HepG2 (cell line): ENCODE measurements at regions not wholly inside any gene's neighbourhood (a gene's known extent, or its start where the extent isn't known, plus 50 kb on each side); places are given as distances from the start of the nearest gene placed in this dataset.

Experiments used
- CC2D1A ChIP-seq: sonication (generic); formaldehyde crosslinking; IDR thresholded peaks from 2 replicates; pipeline ENCODE4 v1.8.1; 2023; ENCODE audit warnings: mild to moderate bottlenecking, missing genetic modification reagents
- DNMT3B ChIP-seq: conservative IDR thresholded peaks from 2 replicates; pipeline ENCODE4 v1.6.1; 2016; ENCODE audit warnings: missing biosample characterization, control low read depth
- USF2 ChIP-seq, 2 experiments: sonication (generic) in 1 of 2; formaldehyde crosslinking in 1 of 2; IDR thresholded peaks; 2 replicates each; pipeline versions ENCODE4 v1.5.1 to v1.6.1; 2011 to 2020; ENCODE audit warnings: borderline replicate concordance in 1 of 2, low read depth in 1 of 2, low read length in 1 of 2, mild to moderate bottlenecking in 1 of 2, missing genetic modification reagents in 1 of 2, moderate library complexity in 1 of 2
- ZFP36 ChIP-seq: fragments of 150-350 bp; IDR thresholded peaks from 2 replicates; pipeline ENCODE4 v1.6.1; 2018; ENCODE audit warnings: borderline replicate concordance, low read length, low read depth; ENCODE audit not compliant: partially characterized antibody
- ZNF557 ChIP-seq: sonication (generic); formaldehyde crosslinking; IDR thresholded peaks from 2 replicates; pipeline ENCODE4 v1.4.0; 2020; ENCODE audit warnings: missing genetic modification reagents
- TF ChIP-seq, protein P1 (sequence below): sonication (generic); formaldehyde crosslinking; IDR thresholded peaks from 2 replicates; pipeline ENCODE4 v1.4.0; 2020; ENCODE audit warnings: mild to moderate bottlenecking, missing genetic modification reagents
- TF ChIP-seq, protein P2 (sequence below): sonication (generic); formaldehyde crosslinking; IDR thresholded peaks from 2 replicates; pipeline ENCODE4 v1.9.0; 2021; ENCODE audit warnings: missing genetic modification reagents, borderline replicate concordance
- TF ChIP-seq, protein P3 (sequence below): sonication (generic); formaldehyde crosslinking; IDR thresholded peaks from 2 replicates; pipeline ENCODE4 v1.4.0; 2020; ENCODE audit warnings: missing genetic modification reagents

GRCh38 chr15:68485721-68486360 lies 53.9 kb upstream of the ITGA11 start:
- TF ChIP-seq, protein P1, sequence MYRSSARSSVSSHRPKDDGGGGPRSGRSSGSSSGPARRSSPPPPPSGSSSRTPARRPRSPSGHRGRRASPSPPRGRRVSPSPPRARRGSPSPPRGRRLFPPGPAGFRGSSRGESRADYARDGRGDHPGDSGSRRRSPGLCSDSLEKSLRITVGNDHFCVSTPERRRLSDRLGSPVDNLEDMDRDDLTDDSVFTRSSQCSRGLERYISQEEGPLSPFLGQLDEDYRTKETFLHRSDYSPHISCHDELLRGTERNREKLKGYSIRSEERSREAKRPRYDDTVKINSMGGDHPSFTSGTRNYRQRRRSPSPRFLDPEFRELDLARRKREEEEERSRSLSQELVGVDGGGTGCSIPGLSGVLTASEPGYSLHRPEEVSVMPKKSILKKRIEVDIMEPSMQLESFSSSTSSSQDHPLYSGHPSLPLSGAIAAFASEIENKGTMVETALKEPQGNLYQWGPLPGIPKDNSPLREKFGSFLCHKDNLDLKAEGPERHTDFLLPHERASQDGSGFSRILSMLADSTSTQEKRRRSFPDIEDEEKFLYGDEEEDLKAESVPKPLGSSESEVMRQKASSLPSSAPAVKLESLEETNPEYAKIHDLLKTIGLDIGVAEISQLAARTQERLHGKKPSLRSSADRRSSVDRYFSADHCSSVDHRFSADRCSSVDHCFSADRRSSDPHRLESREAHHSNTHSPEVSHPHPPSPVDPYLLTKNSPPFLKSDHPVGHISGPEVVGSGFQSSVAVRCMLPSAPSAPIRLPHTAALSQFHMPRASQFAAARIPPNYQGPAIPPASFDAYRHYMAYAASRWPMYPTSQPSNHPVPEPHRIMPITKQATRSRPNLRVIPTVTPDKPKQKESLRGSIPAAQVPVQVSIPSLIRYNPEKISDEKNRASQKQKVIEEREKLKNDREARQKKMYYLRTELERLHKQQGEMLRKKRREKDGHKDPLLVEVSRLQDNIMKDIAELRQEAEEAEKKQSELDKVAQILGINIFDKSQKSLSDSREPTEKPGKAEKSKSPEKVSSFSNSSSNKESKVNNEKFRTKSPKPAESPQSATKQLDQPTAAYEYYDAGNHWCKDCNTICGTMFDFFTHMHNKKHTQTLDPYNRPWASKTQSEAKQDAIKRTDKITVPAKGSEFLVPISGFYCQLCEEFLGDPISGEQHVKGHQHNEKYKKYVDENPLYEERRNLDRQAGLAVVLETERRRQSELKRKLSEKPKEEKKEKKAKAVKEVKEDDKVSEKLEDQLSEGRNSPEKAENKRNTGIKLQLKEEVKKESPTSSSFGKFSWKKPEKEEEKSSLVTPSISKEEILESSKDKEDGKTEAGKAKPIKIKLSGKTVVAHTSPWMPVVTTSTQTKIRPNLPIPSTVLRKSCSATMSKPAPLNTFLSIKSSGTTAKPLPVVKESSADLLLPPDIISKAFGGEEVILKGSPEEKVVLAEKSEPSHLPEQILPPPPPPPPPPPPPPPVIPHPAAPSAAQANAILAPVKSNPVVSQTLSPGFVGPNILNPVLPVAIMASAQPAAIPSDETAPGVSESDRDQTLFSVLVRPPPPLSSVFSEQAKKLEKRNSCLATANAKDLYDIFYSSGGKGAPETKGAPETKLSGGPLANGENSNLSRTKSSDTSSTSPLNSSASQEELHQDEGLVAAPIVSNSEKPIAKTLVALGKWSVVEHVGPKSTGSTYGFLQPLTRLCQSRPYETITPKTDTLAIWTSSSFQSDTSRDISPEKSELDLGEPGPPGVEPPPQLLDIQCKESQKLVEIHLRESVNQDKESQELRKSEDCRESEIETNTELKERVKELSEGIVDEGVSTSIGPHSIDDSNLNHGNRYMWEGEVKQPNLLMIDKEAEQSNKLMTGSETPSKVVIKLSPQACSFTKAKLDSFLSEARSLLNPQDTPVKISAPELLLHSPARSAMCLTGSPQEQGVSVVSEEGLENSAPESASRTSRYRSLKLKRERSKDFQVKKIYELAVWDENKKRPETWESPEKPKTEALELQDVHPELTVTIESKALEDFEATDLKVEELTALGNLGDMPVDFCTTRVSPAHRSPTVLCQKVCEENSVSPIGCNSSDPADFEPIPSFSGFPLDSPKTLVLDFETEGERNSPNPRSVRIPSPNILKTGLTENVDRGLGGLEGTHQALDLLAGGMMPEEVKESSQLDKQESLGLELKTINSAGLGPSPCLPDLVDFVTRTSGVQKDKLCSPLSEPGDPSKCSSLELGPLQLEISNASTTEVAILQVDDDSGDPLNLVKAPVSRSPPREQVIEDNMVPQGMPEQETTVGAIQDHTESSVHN (CRISPR knock-in tag) = no peak
- no peak for TF ChIP-seq USF2 (IDR thresholded peaks at IDR 0.05; ENCODE audit: low read depth, low read length)
- no peak for TF ChIP-seq USF2 (CRISPR knock-in tag; IDR thresholded peaks at IDR 0.05; ENCODE audit: borderline replicate concordance)
- TF ChIP-seq, protein P2, sequence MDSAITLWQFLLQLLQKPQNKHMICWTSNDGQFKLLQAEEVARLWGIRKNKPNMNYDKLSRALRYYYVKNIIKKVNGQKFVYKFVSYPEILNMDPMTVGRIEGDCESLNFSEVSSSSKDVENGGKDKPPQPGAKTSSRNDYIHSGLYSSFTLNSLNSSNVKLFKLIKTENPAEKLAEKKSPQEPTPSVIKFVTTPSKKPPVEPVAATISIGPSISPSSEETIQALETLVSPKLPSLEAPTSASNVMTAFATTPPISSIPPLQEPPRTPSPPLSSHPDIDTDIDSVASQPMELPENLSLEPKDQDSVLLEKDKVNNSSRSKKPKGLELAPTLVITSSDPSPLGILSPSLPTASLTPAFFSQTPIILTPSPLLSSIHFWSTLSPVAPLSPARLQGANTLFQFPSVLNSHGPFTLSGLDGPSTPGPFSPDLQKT (CRISPR knock-in tag) = no peak
- no peak for TF ChIP-seq ZFP36
- TF ChIP-seq CC2D1A (CRISPR knock-in tag) = no peak
- TF ChIP-seq, protein P3, sequence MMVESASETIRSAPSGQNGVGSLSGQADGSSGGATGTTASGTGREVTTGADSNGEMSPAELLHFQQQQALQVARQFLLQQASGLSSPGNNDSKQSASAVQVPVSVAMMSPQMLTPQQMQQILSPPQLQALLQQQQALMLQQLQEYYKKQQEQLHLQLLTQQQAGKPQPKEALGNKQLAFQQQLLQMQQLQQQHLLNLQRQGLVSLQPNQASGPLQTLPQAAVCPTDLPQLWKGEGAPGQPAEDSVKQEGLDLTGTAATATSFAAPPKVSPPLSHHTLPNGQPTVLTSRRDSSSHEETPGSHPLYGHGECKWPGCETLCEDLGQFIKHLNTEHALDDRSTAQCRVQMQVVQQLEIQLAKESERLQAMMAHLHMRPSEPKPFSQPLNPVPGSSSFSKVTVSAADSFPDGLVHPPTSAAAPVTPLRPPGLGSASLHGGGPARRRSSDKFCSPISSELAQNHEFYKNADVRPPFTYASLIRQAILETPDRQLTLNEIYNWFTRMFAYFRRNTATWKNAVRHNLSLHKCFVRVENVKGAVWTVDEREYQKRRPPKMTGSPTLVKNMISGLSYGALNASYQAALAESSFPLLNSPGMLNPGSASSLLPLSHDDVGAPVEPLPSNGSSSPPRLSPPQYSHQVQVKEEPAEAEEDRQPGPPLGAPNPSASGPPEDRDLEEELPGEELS (CRISPR knock-in tag) = no peak
- TF ChIP-seq DNMT3B (CRISPR knock-in tag) = no peak
- TF ChIP-seq ZNF557 (CRISPR knock-in tag) = no peak
